Sigmoid colon (tissue), 6 donors: ENCODE measurements at regions not wholly inside any gene's neighbourhood (a gene's known extent, or its start where the extent isn't known, plus 50 kb on each side); places are given as distances from the start of the nearest gene placed in this dataset.
A peak's percentile ranks its signal among the peaks of the same experiment; 100 is the strongest.

Experiments
- DNase-seq: peaks from one replicate; pipeline ENCODE4 v3.0.0-alpha.2; 2019
- H3K27ac ChIP-seq, 4 donors: fragments of 200-600 bp; sonication (generic); one replicate each; pipeline ENCODE4 v1.5.1; 2016 to 2019; ENCODE audit warnings: mild to moderate bottlenecking in 1 of 4
- H3K27me3 ChIP-seq, 3 donors: fragments of 200-600 bp; sonication (generic); one replicate each; pipeline ENCODE4 v1.5.1; 2019; ENCODE audit warnings: mild to moderate bottlenecking in 1 of 3
- H3K36me3 ChIP-seq, 4 donors: fragments of 200-600 bp; sonication (generic); one replicate each; pipeline ENCODE4 v1.5.1; 2016 to 2019
- H3K4me1 ChIP-seq, 4 donors: fragments of 200-600 bp; sonication (generic); one replicate each; pipeline ENCODE4 v1.5.1; 2017 to 2019
- H3K4me3 ChIP-seq, 4 donors: fragments of 200-600 bp; sonication (generic); one replicate each; pipeline ENCODE4 v1.5.1; 2017 to 2019; ENCODE audit warnings: mild to moderate bottlenecking in 2 of 4, moderate library complexity in 1 of 4
- H3K9me3 ChIP-seq, 4 donors: fragments of 200-600 bp in 3 of 4; sonication (generic) in 3 of 4; one replicate each; pipeline versions ENCODE4 v1.5.1 to v1.6.1; 2013 to 2019
- CTCF ChIP-seq, 4 experiments: fragments of 450-650 bp in 3 of 4; fragments of 200-600 bp in 1 of 4; IDR thresholded peaks; one replicate each; pipeline ENCODE4 v1.5.1; 2016 to 2019; ENCODE audit warnings: antibody characterized with exemption in 4 of 4, mild to moderate bottlenecking in 3 of 4, moderate library complexity in 2 of 4
- EP300 ChIP-seq, 4 donors: sonication (generic); formaldehyde crosslinking; IDR thresholded peaks; one replicate each; pipeline ENCODE4 v1.6.1; 2017; ENCODE audit warnings: antibody characterized with exemption in 4 of 4
- POLR2A ChIP-seq, 2 donors: fragments of 450-650 bp; IDR thresholded peaks; one replicate each; pipeline ENCODE4 v1.6.1; 2016; ENCODE audit warnings: antibody characterized with exemption in 2 of 2, mild to moderate bottlenecking in 2 of 2, moderate library complexity in 2 of 2
- POLR2AphosphoS5 ChIP-seq, 4 donors: sonication (generic); formaldehyde crosslinking; IDR thresholded peaks; one replicate each; pipeline ENCODE4 v1.6.1; 2017; ENCODE audit warnings: antibody characterized with exemption in 4 of 4
- WGBS, 2 donors: extraction: QIAGEN DNeasy Blood & Tissue Kit; methylation state at CpG; one replicate each; pipeline ENCODE4 v1.1.7; 2013; 5-methylcytosine and 5-hydroxymethylcytosine counted together
- intact Hi-C: fragments of 100-400 bp; cut with DNase I; formaldehyde crosslinking; loops from one replicate; pipeline ENCODE4 v1.15.1; 2023
- donor health status: healthy with polysubstance abuse.
- donor health status: healthy.

- no peak overlapping the region for H3K4me3 ChIP-seq
- no peaks in the 10 kb centered on the region for H3K27me3 ChIP-seq
- H3K27ac ChIP-seq = no peak overlapping the region
- TF ChIP-seq EP300 (IDR thresholded peaks at IDR 0.05) (no peak), CTCF (IDR thresholded peaks at IDR 0.05) (no peak), POLR2A (IDR thresholded peaks at IDR 0.05) (no peak), POLR2AphosphoS5 (IDR thresholded peaks at IDR 0.05) (no peak)
- H3K9me3 ChIP-seq = no peaks in the 10 kb centered on the region
- no peak for DNase-seq
- H3K4me1 ChIP-seq = no peaks in the 10 kb centered on the region
- intact Hi-C loops = no loop called here
- H3K36me3 ChIP-seq = no peaks in the 10 kb centered on the region
- WGBS, 2 donors = 92 to 100% methylated on average over 1 of the region's 1 CpG
Observed at GRCh38 chr17:52390422-52390821, 231.9 kb upstream of the CA10 start.

GRCh38 chr17:52389632-52390031, 231.1 kb upstream of the CA10 start:
- Histone ChIP-seq H3K27me3 (no peaks in the 10 kb centered on the region), H3K9me3 (no peaks in the 10 kb centered on the region), H3K27ac (no peak overlapping the region), H3K4me1 (no peaks in the 10 kb centered on the region), H3K4me3 (peak overlapping the region in 1 of 4 donors; percentile 23), H3K36me3 (no peaks in the 10 kb centered on the region)
- intact Hi-C loops = no loop called here
- no peak for TF ChIP-seq POLR2AphosphoS5 (IDR thresholded peaks at IDR 0.05)
- TF ChIP-seq CTCF (IDR thresholded peaks at IDR 0.05) = no peak
- no peak for TF ChIP-seq EP300 (IDR thresholded peaks at IDR 0.05)
- no peak for TF ChIP-seq POLR2A (IDR thresholded peaks at IDR 0.05)
- WGBS, 2 donors = 20 to 43% methylated on average over 4 of the region's 4 CpGs
- no peak for DNase-seq

GRCh38 chr17:52388941-52389340, 230.4 kb upstream of the CA10 start:
- Histone ChIP-seq H3K27me3 (no peaks in the 10 kb centered on the region), H3K27ac (no peak overlapping the region), H3K36me3 (no peaks in the 10 kb centered on the region), H3K4me1 (no peaks in the 10 kb centered on the region), H3K9me3 (no peaks in the 10 kb centered on the region), H3K4me3 (no peak overlapping the region)
- TF ChIP-seq POLR2A (IDR thresholded peaks at IDR 0.05) = no peak
- intact Hi-C loops = no loop called here
- DNase-seq = no peak
- 15 to 64% methylated on average over 1 of the region's 1 CpG for WGBS, 2 donors

- intact Hi-C loops = no loop called here
- Histone ChIP-seq H3K9me3 (no peaks in the 10 kb centered on the region), H3K27me3 (no peaks in the 10 kb centered on the region), H3K36me3 (no peaks in the 10 kb centered on the region), H3K4me1 (no peaks in the 10 kb centered on the region), H3K4me3 (no peak overlapping the region), H3K27ac (no peak overlapping the region)
- 17 to 67% methylated on average over 5 of the region's 5 CpGs for WGBS, 2 donors
- TF ChIP-seq POLR2A (IDR thresholded peaks at IDR 0.05) (no peak), POLR2AphosphoS5 (IDR thresholded peaks at IDR 0.05) (no peak), EP300 (IDR thresholded peaks at IDR 0.05) (no peak), CTCF (IDR thresholded peaks at IDR 0.05) (no peak)
- DNase-seq = no peak
Observed at GRCh38 chr17:52384695-52385094, 226.2 kb upstream of the CA10 start.

- Histone ChIP-seq H3K27ac (no peak overlapping the region), H3K4me3 (no peak overlapping the region), H3K4me1 (no peaks in the 10 kb centered on the region), H3K9me3 (no peaks in the 10 kb centered on the region), H3K36me3 (no peaks in the 10 kb centered on the region), H3K27me3 (no peaks in the 10 kb centered on the region)
- intact Hi-C loops = no loop called here
- TF ChIP-seq EP300 (IDR thresholded peaks at IDR 0.05) (no peak), CTCF (IDR thresholded peaks at IDR 0.05) (peak in 1 of 4 experiments; percentile 19)
- DNase-seq = no peak
- WGBS, 2 donors = 57 to 62% methylated on average over 4 of the region's 4 CpGs
Observed at GRCh38 chr17:52383493-52384100, 225.1 kb upstream of the CA10 start.
